ENCODE measurements at regions not wholly inside any gene's neighbourhood (a gene's known extent, or its start where the extent isn't known, plus 50 kb on each side); places are given as distances from the start of the nearest gene placed in this dataset.

DNA sequence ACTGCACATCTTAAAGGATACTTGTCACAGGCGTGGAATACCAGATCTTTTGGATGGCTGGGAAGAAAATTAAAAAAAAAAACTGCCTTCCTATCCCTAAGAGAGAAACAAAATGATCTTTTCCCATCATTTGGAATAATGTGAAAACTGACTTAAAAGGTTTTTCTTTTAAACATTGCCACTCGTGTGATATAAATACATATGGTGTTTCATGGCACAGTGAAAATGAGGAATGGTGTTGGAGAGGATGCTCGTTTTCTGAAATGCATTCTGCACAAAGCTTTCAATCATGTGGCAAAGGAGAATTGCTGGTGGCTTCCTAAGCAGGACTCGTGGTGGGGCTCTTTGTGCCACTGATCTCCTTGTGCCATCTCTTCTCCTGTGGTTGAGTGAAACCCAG, 74.9 kb upstream of the LRRC4C start:
- dilution Hi-C loops (cut with MboI; ENCODE audit: extremely low pct_ligation_motif_present, low sequenced_read_pairs), result no loop called here
- H3K36me3 ChIP-seq (ENCODE audit: control insufficient read depth in 2 of 2, extremely low read depth in 1 of 2, insufficient read depth in 2 of 2, low read length in 2 of 2), result no peaks in the 10 kb centered on the region
- TF ChIP-seq POLR2A (IDR thresholded peaks at IDR 0.05; ENCODE audit: low read depth, low read length) (no peak), EZH2 (IDR thresholded peaks at IDR 0.05; ENCODE audit: borderline replicate concordance, low read depth, low read length, severe bottlenecking) (no peak), JUN (IDR thresholded peaks at IDR 0.05; ENCODE audit: borderline replicate concordance, insufficient read depth, insufficient read length, low read depth) (no peak), GATA2 (IDR thresholded peaks at IDR 0.05; ENCODE audit: insufficient read depth, insufficient read length, low read depth, low read length) (no peak), POLR2AphosphoS5 (IDR thresholded peaks at IDR 0.05; ENCODE audit: insufficient read depth, low read depth, low read length) (no peak), FOS (IDR thresholded peaks at IDR 0.05; ENCODE audit: borderline replicate concordance, insufficient read depth, low read length) (no peak), MYC (IDR thresholded peaks at IDR 0.05; ENCODE audit: low read depth, low read length) (no peak)
- TF ChIP-seq, protein P1, sequence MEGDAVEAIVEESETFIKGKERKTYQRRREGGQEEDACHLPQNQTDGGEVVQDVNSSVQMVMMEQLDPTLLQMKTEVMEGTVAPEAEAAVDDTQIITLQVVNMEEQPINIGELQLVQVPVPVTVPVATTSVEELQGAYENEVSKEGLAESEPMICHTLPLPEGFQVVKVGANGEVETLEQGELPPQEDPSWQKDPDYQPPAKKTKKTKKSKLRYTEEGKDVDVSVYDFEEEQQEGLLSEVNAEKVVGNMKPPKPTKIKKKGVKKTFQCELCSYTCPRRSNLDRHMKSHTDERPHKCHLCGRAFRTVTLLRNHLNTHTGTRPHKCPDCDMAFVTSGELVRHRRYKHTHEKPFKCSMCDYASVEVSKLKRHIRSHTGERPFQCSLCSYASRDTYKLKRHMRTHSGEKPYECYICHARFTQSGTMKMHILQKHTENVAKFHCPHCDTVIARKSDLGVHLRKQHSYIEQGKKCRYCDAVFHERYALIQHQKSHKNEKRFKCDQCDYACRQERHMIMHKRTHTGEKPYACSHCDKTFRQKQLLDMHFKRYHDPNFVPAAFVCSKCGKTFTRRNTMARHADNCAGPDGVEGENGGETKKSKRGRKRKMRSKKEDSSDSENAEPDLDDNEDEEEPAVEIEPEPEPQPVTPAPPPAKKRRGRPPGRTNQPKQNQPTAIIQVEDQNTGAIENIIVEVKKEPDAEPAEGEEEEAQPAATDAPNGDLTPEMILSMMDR (IDR thresholded peaks at IDR 0.05; ENCODE audit: extremely low read depth in 1 of 2, insufficient read depth in 1 of 2, low read depth in 1 of 2, low read length in 2 of 2), result no peak
- TF ChIP-seq, protein P2, sequence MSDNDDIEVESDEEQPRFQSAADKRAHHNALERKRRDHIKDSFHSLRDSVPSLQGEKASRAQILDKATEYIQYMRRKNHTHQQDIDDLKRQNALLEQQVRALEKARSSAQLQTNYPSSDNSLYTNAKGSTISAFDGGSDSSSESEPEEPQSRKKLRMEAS (IDR thresholded peaks at IDR 0.05; ENCODE audit: insufficient read depth, insufficient read length), result no peak
- no peaks in the 10 kb centered on the region for H3K79me2 ChIP-seq (ENCODE audit: control insufficient read depth, insufficient read depth, low read length)
- H3K9ac ChIP-seq (replicated peaks; ENCODE audit: extremely low read depth, insufficient read depth, low read length), result no peak overlapping the region
- H3K4me2 ChIP-seq (ENCODE audit: insufficient read depth, low read length), result no peak overlapping the region
- ChIA-PET CTCF (no interaction called here), POLR2A (no interaction called here)
- no peaks in the 10 kb centered on the region for H3K4me1 ChIP-seq (ENCODE audit: control insufficient read depth, extremely low read depth, insufficient read depth, low read length)
- no peak overlapping the region for H3K27ac ChIP-seq (ENCODE audit: insufficient read depth, low read depth, low read length)
- DNase-seq (ENCODE audit: low read depth, low spot score), result no peak
- FAIRE-seq, result no peak
- intact Hi-C loops (cut with micrococcal nuclease), result no loop called here
- no peaks in the 10 kb centered on the region for H3K27me3 ChIP-seq (ENCODE audit: control insufficient read depth in 2 of 2, insufficient read depth in 2 of 2, low read length in 2 of 2)
- H3K9me3 ChIP-seq (replicated peaks; ENCODE audit: control insufficient read depth, insufficient read depth, low read length), result peaks cover 2% of the 10 kb centered on the region
- H3K4me3 ChIP-seq (replicated peaks in 1 of 3; ENCODE audit: insufficient read depth in 1 of 3, low read depth in 1 of 3, low read length in 3 of 3), result no peak overlapping the region
- BruUV-seq (replicated peaks), result no TSS peak
- H2AFZ ChIP-seq (ENCODE audit: low read depth, low read length), result no peak overlapping the region
- no peaks in the 10 kb centered on the region for H4K20me1 ChIP-seq (replicated peaks; ENCODE audit: control insufficient read depth, extremely low read depth, insufficient read depth, low read length)
- no peaks in the 10 kb centered on the region for H3K9me1 ChIP-seq (replicated peaks; ENCODE audit: control insufficient read depth, extremely low read depth, insufficient read depth, low read length)

Measured in endothelial cell of umbilical vein (primary cell).